ENCODE measurements at regions not wholly inside any gene's neighbourhood (a gene's known extent, or its start where the extent isn't known, plus 50 kb on each side); places are given as distances from the start of the nearest gene placed in this dataset.
A peak's percentile ranks its signal among the peaks of the same experiment; 100 is the strongest.
"Not testable (repeated sequence)": the region's sequence is repeated elsewhere in the genome, so short reads cannot be mapped to it uniquely, and the experiment has no call there.

DNA sequence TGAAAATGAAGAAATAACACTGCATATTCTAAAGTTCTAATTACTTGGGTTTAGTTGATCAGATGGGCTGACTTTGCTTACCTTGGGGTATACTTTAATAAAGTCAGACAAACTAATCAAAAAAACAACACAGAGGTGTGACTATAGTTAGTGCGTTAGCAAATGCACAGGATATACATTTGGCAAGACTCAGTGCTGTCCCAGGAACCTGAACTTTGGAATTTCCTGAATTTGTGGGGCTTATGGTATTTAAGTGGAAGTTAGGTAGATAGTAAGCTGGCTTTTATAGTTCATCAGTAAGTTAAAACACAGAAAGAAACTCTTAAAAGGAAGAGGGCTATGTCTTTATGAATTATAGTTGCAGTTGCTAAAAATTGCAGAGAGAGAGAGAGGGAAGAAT is 302.6 kb upstream of the DDI1 start:
- no peak for DNase-seq

- DNase-seq, result no peak
Observed at GRCh38 chr11:103735497-103736032, 300.9 kb upstream of the DDI1 start.

DNA sequence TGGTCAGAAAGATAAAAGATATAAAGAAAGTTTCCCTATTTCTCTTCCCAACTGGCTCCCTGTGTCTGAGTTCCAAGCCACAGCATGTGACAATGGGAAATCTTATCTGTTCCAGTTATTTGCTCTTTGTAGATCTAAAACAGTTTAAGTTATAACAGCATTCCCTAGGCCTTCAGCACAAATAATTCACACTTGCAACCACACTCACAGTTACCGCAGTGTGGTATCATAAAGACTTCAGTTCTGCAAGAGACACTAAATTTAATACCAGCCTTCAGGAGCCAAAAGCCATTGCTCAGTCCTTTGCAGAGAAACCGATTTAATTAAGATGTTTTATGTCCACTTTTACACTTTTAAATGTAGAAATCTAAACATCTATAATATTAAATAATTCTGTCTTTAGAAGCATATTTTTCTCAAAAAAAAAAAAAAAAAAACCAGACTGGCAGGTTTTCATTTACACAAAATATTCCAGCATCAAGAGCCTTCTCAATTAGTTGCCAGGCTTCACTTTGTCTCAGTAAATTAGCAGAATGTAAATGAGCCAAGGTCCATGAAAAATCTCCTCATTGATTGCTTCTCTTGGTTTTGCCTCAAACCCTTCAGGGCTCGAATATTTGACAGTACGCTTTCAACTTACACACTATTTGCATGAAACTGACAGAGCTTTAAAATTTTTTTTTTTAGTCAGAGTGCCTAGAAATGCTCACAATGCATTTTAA is 300.0 kb upstream of the DDI1 start:
- no peak for DNase-seq

DNA sequence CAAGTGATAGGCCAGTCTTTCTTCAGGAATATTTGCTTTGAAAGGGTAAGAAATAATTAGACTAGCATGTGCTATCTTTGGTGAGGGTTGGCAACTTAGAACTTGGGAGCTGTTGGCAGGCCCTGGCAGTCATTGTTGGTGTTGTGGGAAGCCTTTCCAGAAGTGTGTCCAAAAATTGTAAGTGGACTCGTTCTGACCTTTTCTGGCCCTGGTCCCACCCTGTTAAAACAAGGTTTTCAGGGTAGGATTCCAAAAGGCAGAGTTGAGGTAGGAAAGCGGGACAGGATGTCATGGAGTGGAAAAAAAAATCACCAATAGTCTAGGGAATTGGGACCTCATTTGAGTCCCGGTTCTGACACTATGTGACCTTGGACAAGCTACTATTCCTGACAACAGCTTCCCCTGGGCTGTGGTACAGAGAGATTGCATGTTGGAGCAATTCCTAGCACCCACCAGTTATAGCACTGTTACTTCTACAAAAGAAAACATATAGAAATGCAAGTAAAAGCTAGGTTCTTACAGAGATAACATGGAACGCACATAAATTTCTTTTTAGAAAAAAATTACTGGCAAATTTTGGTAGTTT is 299.3 kb upstream of the DDI1 start:
- no peak for DNase-seq

GRCh38 chr11:103737747-103738146 is 298.7 kb upstream of the DDI1 start:
- no peak for DNase-seq

GRCh38 chr11:103739074-103739796 is 297.2 kb upstream of the DDI1 start:
- not testable (repeated sequence) for DNase-seq

GRCh38 chr11:103744496-103745153 is 291.8 kb upstream of the DDI1 start:
- DNase-seq, result no peak

DNA sequence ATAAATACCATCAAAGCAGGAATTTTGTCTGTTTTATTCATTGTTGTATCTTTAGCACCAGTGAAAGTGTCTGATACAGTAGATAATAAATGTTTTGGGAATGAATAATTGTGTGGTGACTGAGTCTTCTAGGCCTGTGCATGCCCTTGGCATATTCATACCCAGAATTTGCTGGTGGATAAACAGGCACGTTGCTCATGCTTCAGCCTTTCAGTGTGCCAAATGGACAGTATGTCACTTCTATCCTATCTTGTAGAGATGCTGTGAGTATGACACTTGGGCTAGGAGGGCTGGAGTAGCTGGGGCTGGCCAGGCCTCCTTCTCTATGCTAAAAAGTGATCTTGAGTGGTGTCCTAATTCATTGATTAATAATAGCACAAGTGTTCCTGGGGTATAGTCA is 287.3 kb upstream of the DDI1 start:
- DNase-seq, result no peak

GRCh38 chr11:103768816-103769215 is 267.6 kb upstream of the DDI1 start:
- DNase-seq, result peak; percentile 43 to 85

GRCh38 chr11:103773059-103773458 is 263.4 kb upstream of the DDI1 start:
- no peak for DNase-seq

DNA sequence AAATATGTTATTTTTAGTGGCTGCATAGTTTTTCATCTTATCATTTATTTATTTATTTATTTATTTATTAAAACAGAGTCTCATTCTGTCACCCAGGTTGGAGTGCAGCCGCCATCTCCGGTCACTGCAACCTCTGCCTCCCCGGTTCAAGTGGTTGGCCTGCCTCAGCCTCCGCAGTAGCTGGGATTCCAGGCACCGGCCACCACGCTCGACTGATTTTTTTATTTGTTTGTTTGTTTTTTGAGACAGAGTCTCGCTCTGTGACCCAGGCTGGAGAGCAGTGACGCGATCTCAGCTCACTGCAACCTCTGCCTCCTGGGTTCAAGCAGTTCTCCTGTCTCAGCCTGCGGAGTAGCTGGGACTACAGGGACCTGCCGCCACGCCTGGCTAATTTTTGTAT is 262.9 kb upstream of the DDI1 start:
- no peak for DNase-seq

GRCh38 chr11:103779054-103779453 is 257.4 kb upstream of the DDI1 start:
- DNase-seq, result peak in 1 of 2 experiments; percentile 7

GRCh38 chr11:103789952-103790351 is 246.5 kb upstream of the DDI1 start:
- no peak for DNase-seq

DNA sequence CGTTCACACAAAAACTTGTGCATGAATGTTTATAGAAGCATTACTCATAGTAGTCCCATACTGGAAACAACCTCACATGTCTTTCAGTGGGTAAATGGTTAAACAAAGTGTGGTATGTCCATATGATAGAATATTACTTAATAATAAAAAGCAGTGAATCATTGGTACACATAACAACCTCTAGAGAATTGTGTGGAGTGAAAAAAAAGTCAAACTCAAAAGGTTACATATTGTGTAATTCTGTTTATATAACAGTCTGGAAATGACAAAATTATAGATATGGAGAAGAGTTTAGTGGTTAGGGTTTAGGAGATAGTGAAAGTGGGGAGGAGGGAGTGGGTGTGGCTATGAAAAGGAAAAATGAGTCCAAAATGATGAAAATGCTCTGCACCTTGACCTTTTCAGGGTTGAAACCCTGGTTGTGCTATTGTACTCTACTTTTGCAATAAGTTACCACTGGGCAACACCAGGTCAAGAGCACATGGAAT is 243.4 kb upstream of the DDI1 start:
- DNase-seq, result no peak

GRCh38 chr11:103794262-103794661 is 242.2 kb upstream of the DDI1 start:
- DNase-seq, result no peak

DNA sequence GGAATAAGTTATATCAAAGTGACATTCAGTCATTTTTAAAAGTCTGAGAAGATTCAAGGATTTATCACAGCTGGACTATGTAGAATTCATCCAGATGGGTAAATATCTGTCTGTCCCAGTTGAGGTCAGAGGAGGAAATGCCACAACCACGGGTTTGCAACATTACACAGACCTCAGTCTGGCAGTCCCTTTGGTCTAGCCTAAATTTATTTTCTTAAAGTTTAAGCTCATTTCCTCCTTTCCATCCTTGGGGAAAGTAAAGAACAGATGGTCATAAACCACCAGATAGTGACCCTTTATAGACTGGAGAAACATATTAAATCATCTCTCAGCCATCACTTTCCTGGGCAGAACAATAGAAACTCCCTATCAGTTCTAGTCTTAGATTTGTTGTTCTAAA is 238.4 kb upstream of the DDI1 start:
- no peak for DNase-seq

- no peak for DNase-seq
Observed at GRCh38 chr11:103798446-103798845, 238.0 kb upstream of the DDI1 start.

- DNase-seq, result no peak
Observed at GRCh38 chr11:103800406-103801114, 235.9 kb upstream of the DDI1 start.

- DNase-seq, result no peak
Observed at GRCh38 chr11:103803062-103803461, 233.4 kb upstream of the DDI1 start.

GRCh38 chr11:103805688-103806009 is 230.8 kb upstream of the DDI1 start:
- DNase-seq, result no peak

GRCh38 chr11:103806130-103806895 is 230.1 kb upstream of the DDI1 start:
- DNase-seq, result no peak

GRCh38 chr11:103807806-103808205 is 228.6 kb upstream of the DDI1 start:
- DNase-seq, result no peak
